ENCODE measurements at regions not wholly inside any gene's neighbourhood (a gene's known extent, or its start where the extent isn't known, plus 50 kb on each side); places are given as distances from the start of the nearest gene placed in this dataset.

DNA sequence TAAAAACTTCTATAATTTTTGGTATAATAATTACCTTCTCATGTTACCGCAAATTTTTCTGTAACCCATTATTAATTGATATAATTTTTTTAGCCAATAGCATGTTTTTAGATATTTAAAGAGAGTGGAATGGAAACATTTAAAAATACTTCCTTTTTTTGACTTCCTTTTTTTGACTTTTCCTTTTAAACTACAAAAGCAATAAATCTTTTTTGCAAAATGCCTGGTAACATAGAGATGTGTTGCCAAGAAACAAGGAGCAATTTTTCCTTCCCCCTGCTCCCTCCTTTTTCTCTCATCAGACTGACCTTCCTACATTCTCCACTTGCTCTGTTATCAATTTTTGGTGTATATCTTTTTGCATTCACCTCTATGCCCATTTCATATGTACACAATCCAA lies 666.2 kb downstream of the ADGRL2 start:
- no peak overlapping the region for H3K4me3 ChIP-seq (ENCODE audit: low read length)
- TF ChIP-seq, protein P1, sequence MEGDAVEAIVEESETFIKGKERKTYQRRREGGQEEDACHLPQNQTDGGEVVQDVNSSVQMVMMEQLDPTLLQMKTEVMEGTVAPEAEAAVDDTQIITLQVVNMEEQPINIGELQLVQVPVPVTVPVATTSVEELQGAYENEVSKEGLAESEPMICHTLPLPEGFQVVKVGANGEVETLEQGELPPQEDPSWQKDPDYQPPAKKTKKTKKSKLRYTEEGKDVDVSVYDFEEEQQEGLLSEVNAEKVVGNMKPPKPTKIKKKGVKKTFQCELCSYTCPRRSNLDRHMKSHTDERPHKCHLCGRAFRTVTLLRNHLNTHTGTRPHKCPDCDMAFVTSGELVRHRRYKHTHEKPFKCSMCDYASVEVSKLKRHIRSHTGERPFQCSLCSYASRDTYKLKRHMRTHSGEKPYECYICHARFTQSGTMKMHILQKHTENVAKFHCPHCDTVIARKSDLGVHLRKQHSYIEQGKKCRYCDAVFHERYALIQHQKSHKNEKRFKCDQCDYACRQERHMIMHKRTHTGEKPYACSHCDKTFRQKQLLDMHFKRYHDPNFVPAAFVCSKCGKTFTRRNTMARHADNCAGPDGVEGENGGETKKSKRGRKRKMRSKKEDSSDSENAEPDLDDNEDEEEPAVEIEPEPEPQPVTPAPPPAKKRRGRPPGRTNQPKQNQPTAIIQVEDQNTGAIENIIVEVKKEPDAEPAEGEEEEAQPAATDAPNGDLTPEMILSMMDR (conservative IDR thresholded peaks at IDR 0.05; ENCODE audit: low read length), result no peak
- no peak for DNase-seq (ENCODE audit: low read depth)

DNA sequence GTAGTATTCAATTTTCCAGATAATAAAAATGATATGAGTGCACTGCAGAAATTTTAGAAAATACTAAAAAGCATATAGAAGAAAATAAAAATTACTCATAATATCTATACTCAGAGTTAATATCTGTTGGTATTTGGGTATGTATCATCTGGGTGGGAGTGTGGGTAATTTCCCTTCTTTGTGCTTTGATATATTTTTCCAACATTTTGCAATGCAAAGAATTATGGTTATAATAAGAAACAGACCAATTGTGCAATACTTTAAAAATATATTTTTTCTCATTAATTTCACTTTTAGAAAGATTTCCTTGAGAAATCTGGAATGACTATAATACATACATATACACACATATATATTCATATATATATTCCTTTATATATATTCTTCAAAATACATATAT lies 665.7 kb downstream of the ADGRL2 start:
- TF ChIP-seq, protein P1 (conservative IDR thresholded peaks at IDR 0.05; ENCODE audit: low read length), result no peak
- DNase-seq (ENCODE audit: low read depth), result no peak
- H3K4me3 ChIP-seq (ENCODE audit: low read length), result no peak overlapping the region

DNA sequence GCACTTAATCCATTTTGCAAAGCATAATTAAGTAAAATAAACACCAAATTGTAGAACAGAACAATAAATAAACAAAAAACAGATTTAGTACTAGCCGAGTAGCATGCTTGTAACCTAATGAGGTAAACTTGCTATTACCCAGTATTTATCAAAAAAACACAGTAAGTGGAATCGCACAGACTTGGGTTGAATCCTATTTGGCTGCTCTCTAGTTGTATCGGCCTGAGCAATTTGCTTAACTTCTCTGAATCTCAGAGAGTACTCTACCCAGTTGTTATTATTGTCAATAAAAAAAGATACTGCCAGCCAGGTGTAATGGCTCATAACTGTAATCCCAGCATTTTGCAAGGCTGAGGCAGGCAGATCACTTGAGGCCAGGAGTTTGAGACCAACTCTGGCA lies 664.3 kb downstream of the ADGRL2 start:
- no peak for DNase-seq (ENCODE audit: low read depth)
- H3K4me3 ChIP-seq (ENCODE audit: low read length), result no peak overlapping the region
- TF ChIP-seq, protein P1 (conservative IDR thresholded peaks at IDR 0.05; ENCODE audit: low read length), result no peak

DNA sequence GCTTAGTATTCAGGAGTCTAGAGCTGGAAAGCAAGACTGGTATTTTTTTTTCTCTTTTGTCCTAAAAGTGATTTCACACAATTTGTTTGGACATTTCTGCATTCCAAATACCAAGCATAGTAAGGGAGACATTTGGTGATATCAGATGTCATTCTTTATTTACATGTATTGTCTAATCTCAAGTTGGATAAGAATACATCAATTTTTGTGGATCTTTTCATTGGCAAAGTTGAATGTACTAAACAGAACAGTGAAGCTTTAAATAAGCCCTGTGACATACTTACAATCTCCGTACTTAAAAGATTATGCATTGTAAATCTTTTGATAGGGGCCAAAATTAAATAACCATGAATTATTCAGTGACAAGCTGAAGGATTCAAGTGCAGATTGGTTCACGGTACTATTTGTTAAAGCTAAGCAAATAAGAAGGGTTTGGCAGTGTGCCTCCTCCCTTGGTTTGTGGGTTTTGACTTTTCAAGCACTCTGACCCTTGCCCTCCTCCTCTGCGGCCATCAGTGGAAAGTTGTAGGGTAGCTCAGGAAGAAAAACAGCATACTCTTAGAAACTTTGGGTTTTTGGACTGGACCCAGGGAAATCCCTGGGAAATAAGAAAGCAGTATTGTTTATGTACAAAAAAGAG lies 663.7 kb downstream of the ADGRL2 start:
- TF ChIP-seq, protein P1 (conservative IDR thresholded peaks at IDR 0.05; ENCODE audit: low read length), result no peak
- no peak overlapping the region for H3K4me3 ChIP-seq (ENCODE audit: low read length)
- no peak for DNase-seq (ENCODE audit: low read depth)

DNA sequence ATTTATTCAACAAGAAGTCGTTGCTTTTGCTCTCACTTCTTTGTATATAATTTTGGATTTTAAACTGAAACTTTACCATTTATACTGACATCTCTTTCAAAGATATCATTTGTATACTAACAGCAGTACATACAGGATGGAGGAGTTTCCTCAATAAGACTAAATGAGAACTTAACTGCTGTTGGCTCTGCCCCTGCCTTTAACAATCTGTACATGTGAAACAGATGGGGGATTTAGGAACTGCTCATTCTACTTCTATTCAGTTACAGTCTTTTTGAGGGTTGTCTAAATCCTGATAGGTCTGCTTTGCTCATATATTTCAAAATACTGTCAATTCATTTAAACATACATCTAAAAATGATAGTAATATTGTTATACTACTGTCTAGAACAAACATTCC lies 663.2 kb downstream of the ADGRL2 start:
- H3K4me3 ChIP-seq (ENCODE audit: low read length), result no peak overlapping the region
- no peak for DNase-seq (ENCODE audit: low read depth)
- TF ChIP-seq, protein P1 (conservative IDR thresholded peaks at IDR 0.05; ENCODE audit: low read length), result no peak

DNA sequence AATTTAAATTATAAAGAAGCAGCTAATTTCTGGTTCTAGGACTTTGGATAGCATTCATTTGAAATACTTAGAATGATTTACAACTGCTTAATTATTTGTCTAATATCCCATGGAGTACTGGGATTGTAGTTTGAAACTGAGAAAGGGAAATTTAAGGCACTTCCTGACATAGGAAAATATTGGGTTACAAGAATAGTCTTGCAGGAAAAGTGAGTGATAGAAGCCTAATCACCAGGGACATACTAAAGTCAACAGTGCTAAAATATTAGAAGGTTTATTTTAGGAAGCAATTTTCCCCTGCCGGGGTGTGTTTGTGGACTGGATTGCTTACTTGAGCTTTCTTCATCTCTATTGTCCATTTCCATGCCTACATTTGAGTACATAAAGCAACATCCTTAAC lies 661.6 kb downstream of the ADGRL2 start:
- DNase-seq (ENCODE audit: low read depth), result no peak
- TF ChIP-seq, protein P1 (conservative IDR thresholded peaks at IDR 0.05; ENCODE audit: low read length), result no peak
- no peak overlapping the region for H3K4me3 ChIP-seq (ENCODE audit: low read length)

DNA sequence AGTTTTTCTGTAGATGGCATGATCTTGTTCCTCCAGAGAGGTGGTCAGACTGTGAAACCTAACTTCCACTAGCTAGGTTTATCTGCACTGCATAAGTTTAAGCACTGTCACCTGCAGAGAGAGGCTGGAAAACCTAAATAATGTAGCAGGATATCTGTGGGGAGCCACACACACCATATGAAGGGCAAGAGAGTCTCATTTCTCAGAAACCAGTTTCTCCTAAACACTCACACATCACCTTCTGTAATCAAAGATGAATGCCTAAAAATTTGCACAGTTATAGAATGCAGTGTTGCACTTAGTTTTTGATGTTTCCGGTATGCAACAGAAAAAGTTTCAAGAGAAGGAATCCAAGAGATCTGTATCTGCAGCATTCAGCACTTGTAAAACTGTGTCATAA lies 654.6 kb downstream of the ADGRL2 start:
- TF ChIP-seq, protein P1 (conservative IDR thresholded peaks at IDR 0.05; ENCODE audit: low read length), result no peak
- no peak for DNase-seq (ENCODE audit: low read depth)
- no peak overlapping the region for H3K4me3 ChIP-seq (ENCODE audit: low read length)
